WI38 (cell line): ENCODE measurements at regions not wholly inside any gene's neighbourhood (a gene's known extent, or its start where the extent isn't known, plus 50 kb on each side); places are given as distances from the start of the nearest gene placed in this dataset.

Experiments
- H3K4me3 ChIP-seq: 2 replicates; pipeline ENCODE4 v1.5.1; 2011; ENCODE audit warnings: low read depth, mild to moderate bottlenecking, control low read depth, low read length
- TF ChIP-seq, protein P1 (sequence below): IDR thresholded peaks from 2 replicates; pipeline ENCODE4 v1.5.1; 2012; ENCODE audit warnings: low read depth, mild to moderate bottlenecking, control low read depth, low read length

DNA sequence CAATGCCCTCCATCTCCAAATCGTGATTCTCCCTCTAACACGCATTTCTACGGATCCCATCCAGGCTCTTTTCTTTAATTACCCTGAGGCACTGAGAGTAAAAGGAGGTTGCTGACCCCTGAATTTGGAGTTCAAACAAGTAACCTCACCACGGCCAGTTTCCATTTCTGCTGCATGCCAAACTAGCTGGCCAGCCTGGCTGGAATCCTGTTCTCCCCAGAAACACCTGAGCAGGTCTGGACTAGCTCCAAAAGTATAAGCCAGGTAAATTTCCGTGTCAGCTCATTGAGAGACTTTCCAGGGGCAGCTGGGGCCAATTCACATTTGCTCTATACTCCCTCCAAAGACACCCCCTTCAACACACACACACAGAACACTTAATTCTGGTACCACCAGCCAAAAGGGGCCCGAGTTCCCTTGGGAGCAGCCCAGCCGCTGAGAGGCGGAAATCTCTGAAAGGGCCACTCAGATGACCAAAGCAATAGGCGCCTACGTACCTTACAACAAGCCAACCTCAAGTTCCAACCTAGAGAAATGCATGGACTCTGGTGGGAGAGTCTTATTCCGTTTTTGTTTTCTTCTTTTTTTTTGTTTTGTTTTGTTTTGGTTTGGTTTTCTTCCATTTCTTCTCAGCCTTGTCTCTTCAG is 131.4 kb downstream of the NDUFA12 start:
- no peak overlapping the region for H3K4me3 ChIP-seq
- TF ChIP-seq, protein P1, sequence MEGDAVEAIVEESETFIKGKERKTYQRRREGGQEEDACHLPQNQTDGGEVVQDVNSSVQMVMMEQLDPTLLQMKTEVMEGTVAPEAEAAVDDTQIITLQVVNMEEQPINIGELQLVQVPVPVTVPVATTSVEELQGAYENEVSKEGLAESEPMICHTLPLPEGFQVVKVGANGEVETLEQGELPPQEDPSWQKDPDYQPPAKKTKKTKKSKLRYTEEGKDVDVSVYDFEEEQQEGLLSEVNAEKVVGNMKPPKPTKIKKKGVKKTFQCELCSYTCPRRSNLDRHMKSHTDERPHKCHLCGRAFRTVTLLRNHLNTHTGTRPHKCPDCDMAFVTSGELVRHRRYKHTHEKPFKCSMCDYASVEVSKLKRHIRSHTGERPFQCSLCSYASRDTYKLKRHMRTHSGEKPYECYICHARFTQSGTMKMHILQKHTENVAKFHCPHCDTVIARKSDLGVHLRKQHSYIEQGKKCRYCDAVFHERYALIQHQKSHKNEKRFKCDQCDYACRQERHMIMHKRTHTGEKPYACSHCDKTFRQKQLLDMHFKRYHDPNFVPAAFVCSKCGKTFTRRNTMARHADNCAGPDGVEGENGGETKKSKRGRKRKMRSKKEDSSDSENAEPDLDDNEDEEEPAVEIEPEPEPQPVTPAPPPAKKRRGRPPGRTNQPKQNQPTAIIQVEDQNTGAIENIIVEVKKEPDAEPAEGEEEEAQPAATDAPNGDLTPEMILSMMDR, result no peak

DNA sequence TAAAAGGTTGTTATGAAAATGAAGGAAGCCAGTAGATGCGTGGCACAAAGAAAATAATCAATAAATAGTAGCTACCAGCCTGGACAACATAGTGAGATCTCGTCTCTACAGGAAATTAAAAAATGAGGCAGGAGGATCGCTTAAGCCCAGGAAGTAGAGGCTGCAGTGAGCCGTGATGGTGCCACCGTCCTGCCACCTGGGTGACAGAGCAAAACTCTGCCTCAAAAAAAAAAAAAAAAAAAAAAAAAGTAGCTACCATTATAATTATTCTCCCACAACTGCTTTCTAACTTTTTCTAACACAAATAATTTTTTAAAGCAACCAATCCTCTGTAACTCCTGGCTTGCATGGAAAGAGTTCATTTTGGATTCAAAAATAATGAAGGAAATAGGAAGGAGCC is 133.0 kb downstream of the NDUFA12 start:
- no peak overlapping the region for H3K4me3 ChIP-seq
- TF ChIP-seq, protein P1, result no peak

DNA sequence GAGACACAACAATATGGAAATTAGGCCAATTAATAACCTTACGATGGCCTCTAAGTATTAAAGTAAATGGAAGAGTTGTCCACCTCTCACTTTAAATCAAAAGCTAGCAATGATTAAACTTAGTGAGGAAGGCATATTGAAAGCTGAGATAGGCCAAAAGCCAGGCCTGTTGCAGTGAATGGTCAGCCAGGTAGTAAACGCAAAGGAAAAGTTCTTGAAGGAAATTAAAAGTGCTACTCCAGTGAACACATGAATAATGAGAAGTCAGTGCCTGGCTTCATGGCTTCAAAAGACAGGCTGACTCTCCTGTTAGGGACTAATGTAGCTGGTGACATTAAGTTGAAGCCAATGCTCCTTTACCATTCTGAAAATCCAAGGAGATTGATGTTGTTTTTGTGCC is 135.3 kb downstream of the NDUFA12 start:
- TF ChIP-seq, protein P1, result no peak
- no peak overlapping the region for H3K4me3 ChIP-seq

DNA sequence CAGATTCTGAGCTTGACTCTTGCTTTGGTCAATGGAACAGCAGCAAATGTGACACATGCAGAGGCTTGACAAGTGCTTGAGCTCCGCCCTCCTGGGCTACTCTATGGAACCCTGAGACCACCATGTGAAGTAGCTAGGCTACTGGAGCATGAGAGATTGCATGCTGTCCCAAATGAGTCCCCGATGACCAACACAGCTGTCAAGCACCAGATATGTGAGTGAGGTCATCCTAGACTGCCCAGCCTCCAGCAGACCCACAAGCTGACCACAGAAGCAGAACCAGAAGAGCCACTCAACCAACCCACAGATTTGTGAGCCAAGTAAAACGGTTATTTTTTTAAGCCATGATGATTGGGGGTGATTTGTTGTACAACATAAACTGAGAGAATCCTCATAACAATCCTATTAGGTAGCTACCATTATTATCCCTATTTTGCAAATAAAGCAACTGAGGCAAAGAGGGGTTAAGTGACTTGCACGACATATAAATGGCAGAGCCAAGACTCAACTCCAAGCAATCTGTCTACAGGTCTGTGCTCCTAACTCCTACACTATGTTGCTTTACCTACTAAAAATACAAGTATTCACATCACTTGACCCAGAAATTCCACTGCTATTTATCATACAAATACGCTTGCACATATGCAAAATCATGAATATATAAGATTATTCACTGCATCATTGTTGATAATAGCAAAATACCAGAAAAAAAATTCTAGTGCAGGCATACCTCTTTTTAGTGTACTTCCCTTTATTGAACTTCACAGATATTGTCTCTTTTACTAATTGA is 136.2 kb downstream of the NDUFA12 start:
- no peak overlapping the region for H3K4me3 ChIP-seq
- TF ChIP-seq, protein P1, result no peak

DNA sequence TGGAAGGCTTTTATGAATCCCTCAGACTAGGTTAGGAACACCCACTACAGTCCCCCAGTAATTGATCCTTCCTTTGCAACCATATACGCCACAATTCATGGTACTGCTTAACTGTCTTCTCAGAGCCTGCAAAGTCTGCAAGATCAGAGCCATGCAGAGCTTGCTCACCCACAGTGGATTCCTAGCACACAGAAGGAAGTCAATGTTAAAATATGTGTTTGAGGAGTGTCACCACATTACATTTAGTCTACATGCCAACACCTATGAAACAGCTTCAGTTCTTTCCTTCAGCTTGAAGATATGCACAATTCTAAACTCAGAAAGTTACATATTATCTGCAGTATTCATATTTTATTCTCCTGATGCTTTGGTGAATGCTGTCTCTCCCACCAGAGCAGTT is 138.5 kb downstream of the NDUFA12 start:
- TF ChIP-seq, protein P1, result no peak
- no peak overlapping the region for H3K4me3 ChIP-seq

DNA sequence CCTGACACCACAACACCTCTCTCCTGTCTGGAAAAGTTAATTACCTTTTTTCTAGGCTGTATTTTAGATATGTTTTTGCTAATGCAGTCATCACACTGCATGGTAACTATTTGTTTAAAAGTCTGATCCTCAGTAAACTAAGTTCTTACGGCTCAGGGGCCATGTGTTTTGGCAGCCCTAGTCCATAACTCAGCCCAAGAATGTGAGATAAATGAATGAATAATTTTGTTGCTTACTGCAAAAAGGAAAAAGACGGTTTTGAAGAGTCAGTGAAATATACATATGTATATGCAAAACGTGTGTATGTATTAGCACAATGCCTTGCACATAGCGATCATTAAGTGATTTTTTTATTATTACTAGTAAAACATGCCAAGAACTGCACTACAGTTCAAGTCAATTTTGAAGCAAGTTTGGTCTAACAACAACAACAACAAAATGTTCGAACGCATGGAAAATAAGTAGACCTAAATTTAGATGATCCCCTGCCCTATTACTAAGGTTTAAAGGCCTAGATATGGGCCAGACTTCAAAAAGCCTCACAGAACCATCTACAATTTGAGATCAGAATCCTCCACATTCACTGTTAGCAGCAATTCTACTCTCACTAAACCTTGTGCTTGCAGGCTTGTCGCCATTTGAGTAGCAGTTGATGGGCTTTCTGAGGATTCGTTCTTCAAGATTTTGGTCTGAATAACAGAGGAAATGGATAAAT is 140.0 kb downstream of the NDUFA12 start:
- TF ChIP-seq, protein P1, result no peak
- no peak overlapping the region for H3K4me3 ChIP-seq

DNA sequence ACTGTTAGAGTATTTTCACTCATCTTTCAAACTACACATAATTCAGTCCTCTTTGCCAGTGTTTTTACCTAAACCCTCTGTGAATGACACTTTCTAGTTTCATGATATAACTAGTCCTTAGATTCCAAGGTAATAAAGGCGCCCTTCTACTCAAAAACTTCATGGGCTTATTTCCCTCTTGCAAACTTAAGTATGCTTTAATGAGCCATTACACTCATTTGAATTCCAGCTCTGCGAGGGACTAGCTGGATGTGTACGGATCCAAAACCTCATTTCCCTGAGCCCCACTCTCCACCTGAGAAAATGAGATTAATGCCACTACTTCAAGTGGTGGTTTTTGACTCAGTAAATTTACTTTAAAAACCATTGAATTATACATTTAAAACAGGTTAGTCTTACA is 141.1 kb downstream of the NDUFA12 start:
- TF ChIP-seq, protein P1, result no peak
- H3K4me3 ChIP-seq, result no peak overlapping the region
